SK-N-SH (cell line): ENCODE measurements at regions not wholly inside any gene's neighbourhood (a gene's known extent, or its start where the extent isn't known, plus 50 kb on each side); places are given as distances from the start of the nearest gene placed in this dataset.

ENCODE experiments used
- CTCF ChIA-PET: fragments of 300-600, 350-600 bp; formaldehyde crosslinking; extraction: SDS; loops from one replicate; lab custom pipeline; 2021; lab: Yijun Ruan, JAX
- POLR2A ChIA-PET: fragments of 350-600 bp; sonication (Branson Sonifier 250); formaldehyde crosslinking; extraction: SDS; loops from one replicate; lab custom pipeline; 2020; ENCODE audit warnings: antibody characterized with exemption, inconsistent platforms; lab: Yijun Ruan, JAX
- DNase-seq: peaks from one replicate; pipeline ENCODE4 v3.0.0; 2012
- H2AFZ ChIP-seq: fragments of 200-600 bp; sonication (generic); 2 replicates; pipeline ENCODE4 v1.8.1; 2016; ENCODE audit warnings: antibody characterized with exemption, mild to moderate bottlenecking, low read depth
- H3F3A ChIP-seq: fragments of 200-600 bp; sonication (generic); replicated peaks from 2 replicates; pipeline ENCODE3; 2016; ENCODE audit warnings: antibody characterized with exemption, mild to moderate bottlenecking; ENCODE audit not compliant: insufficient read depth
- H3K27ac ChIP-seq, 2 experiments: fragments of 200-500 bp in 1 of 2; fragments of 200-600 bp in 1 of 2; sonication (Bioruptor generic) in 1 of 2; sonication (generic), shearing (Covaris generic) in 1 of 2; 2 replicates each; pipeline versions ENCODE4 v1.5.1 to v1.6.1; 2014 to 2016; ENCODE audit warnings: low read depth in 2 of 2, inconsistent platforms in 1 of 2, low read length in 1 of 2, mild to moderate bottlenecking in 1 of 2, mixed read lengths in 1 of 2
- H3K27me3 ChIP-seq: fragments of 200-600 bp; sonication (generic), shearing (Covaris generic); 2 replicates; pipeline ENCODE4 v1.6.1; 2016; ENCODE audit warnings: mixed run types; ENCODE audit not compliant: insufficient read depth
- H3K36me3 ChIP-seq, 2 experiments: fragments of 200-500 bp in 1 of 2; fragments of 200-600 bp in 1 of 2; sonication (Bioruptor generic) in 1 of 2; sonication (generic) in 1 of 2; replicated peaks in 1 of 2; 2 replicates each; pipeline versions ENCODE3 to v1.5.1; 2014 to 2016; ENCODE audit warnings: low read length in 1 of 2, mild to moderate bottlenecking in 1 of 2; ENCODE audit not compliant: insufficient read depth in 2 of 2, control insufficient read depth in 1 of 2
- H3K4me1 ChIP-seq, 2 experiments: fragments of 200-500 bp in 1 of 2; fragments of 200-600 bp in 1 of 2; sonication (Bioruptor generic) in 1 of 2; sonication (generic), shearing (Covaris generic) in 1 of 2; 2 replicates each; pipeline versions ENCODE4 v1.5.1 to v1.6.1; 2014 to 2016; ENCODE audit warnings: low read depth in 1 of 2, low read length in 1 of 2, mixed run types in 1 of 2; ENCODE audit not compliant: insufficient read depth in 2 of 2, control insufficient read depth in 1 of 2
- H3K4me2 ChIP-seq: fragments of 200-600 bp; sonication (generic), shearing (Covaris generic); 2 replicates; pipeline ENCODE4 v1.6.1; 2017; ENCODE audit warnings: mixed run types
- H3K4me3 ChIP-seq, 2 experiments: fragments of 200-500 bp in 1 of 2; fragments of 200-600 bp in 1 of 2; sonication (Bioruptor generic) in 1 of 2; sonication (generic), shearing (Covaris generic) in 1 of 2; 2 replicates each; pipeline versions ENCODE4 v1.5.1 to v1.8.1; 2014 to 2016; ENCODE audit warnings: low read depth in 2 of 2, inconsistent platforms in 1 of 2, low read length in 1 of 2, mild to moderate bottlenecking in 1 of 2, mixed read lengths in 1 of 2, moderate library complexity in 1 of 2
- H3K79me2 ChIP-seq: fragments of 200-600 bp; sonication (generic); 2 replicates; pipeline ENCODE4 v1.8.1; 2017; ENCODE audit warnings: mild to moderate bottlenecking; ENCODE audit not compliant: insufficient read depth
- H3K9ac ChIP-seq: fragments of 200-600 bp; sonication (generic); 2 replicates; pipeline ENCODE4 v1.6.1; 2017; ENCODE audit warnings: mixed run types
- H3K9me2 ChIP-seq: fragments of 200-600 bp; sonication (generic); 2 replicates; pipeline ENCODE4 v1.6.1; 2017; ENCODE audit warnings: mixed run types
- H3K9me3 ChIP-seq: fragments of 200-600 bp; sonication (generic); 2 replicates; pipeline ENCODE4 v1.6.1; 2017; ENCODE audit warnings: mixed run types, mild to moderate bottlenecking, moderate library complexity
- H4K20me1 ChIP-seq: fragments of 200-600 bp; sonication (generic); 2 replicates; pipeline ENCODE4 v1.6.1; 2017; ENCODE audit warnings: mild to moderate bottlenecking, mixed run types; ENCODE audit not compliant: insufficient read depth
- EP300 ChIP-seq, 2 experiments: IDR thresholded peaks; 2 replicates each; pipeline versions ENCODE4 v1.4.0 to v1.6.1; 2012; ENCODE audit warnings: borderline replicate concordance in 1 of 2, low read depth in 1 of 2, low read length in 1 of 2
- EZH2phosphoT487 ChIP-seq: fragments of 200-600 bp; sonication (generic); IDR thresholded peaks from 2 replicates; pipeline ENCODE4 v1.6.1; 2017; ENCODE audit warnings: low read depth, mixed run types, mild to moderate bottlenecking, antibody characterized with exemption, moderate library complexity, borderline replicate concordance
- JUND ChIP-seq: IDR thresholded peaks from 2 replicates; pipeline ENCODE4 v1.4.0; 2012
- RAD21 ChIP-seq: IDR thresholded peaks from 2 replicates; pipeline ENCODE4 v1.6.1; 2012; ENCODE audit warnings: mild to moderate bottlenecking, low read length
- SIN3A ChIP-seq: IDR thresholded peaks from 2 replicates; pipeline ENCODE4 v1.6.1; 2012; ENCODE audit warnings: low read depth, mild to moderate bottlenecking, low read length, moderate library complexity, borderline replicate concordance
- TCF12 ChIP-seq: IDR thresholded peaks from 2 replicates; pipeline ENCODE4 v1.4.0; 2012
- WGBS: methylation state at CpG from one replicate; pipeline ENCODE4 v1.1.6; 2017; ENCODE audit warnings: low lambda C conversion rate; 5-methylcytosine and 5-hydroxymethylcytosine counted together
- TF ChIP-seq, protein P1 (sequence below): IDR thresholded peaks from 2 replicates; pipeline ENCODE4 v1.4.0; 2012; ENCODE audit warnings: low read depth
- TF ChIP-seq, protein P2 (sequence below): IDR thresholded peaks from 2 replicates; pipeline ENCODE4 v1.6.1; 2012; ENCODE audit warnings: mild to moderate bottlenecking, low read depth, low read length, moderate library complexity

DNA sequence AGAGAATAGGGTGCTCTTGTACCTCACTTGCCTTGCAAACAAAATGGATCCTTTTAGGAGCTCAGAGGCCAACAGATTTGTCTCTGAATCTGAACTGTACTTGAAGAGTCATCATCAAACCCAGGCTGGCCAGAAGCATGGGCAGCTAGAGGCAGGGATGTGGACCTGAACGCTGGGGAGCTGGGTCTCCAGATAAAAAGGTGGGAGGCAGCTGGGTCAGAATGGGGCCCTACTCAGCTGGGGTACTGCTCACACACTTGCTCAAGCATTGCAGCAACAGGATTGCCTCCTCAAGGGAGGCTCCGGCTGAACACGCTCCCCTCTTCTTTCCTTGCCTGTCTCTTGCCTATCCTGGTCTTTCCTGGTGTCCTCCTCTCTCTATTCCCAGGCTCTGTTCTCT lies 57.3 kb upstream of the SIX3 start:
- Histone ChIP-seq H3K36me3 (no peaks in the 10 kb centered on the region), H3K79me2 (no peaks in the 10 kb centered on the region), H3K9me2 (no peaks in the 10 kb centered on the region), H3K4me2 (no peak overlapping the region), H3K4me3 (no peak overlapping the region), H3K9me3 (no peaks in the 10 kb centered on the region), H3K9ac (no peak overlapping the region), H3K4me1 (peaks cover 0 to 18% of the 10 kb centered on the region in 2 experiments; a peak in 2 of 4 replicates), H3K27ac (no peak overlapping the region), H2AFZ (no peak overlapping the region), H3K27me3 (peaks cover 51% of the 10 kb centered on the region), H4K20me1 (no peaks in the 10 kb centered on the region)
- POLR2A ChIA-PET: no interaction called here
- DNase-seq: no peak
- WGBS: 72% methylated on average over 3 of the region's 3 CpGs
- CTCF ChIA-PET: interaction anchor here (0.6 to 1.9 kb wide), 6 partner anchors 8 to 492 kb away, joined by 3 to 6 read pairs (median 3); no protein-coding TSS in a partner anchor
- no peak for TF ChIP-seq EP300 (IDR thresholded peaks at IDR 0.05; ENCODE audit: borderline replicate concordance in 1 of 2, low read depth in 1 of 2, low read length in 1 of 2)
- TF ChIP-seq, protein P1, sequence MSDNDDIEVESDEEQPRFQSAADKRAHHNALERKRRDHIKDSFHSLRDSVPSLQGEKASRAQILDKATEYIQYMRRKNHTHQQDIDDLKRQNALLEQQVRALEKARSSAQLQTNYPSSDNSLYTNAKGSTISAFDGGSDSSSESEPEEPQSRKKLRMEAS: no peak
- no peak for TF ChIP-seq TCF12
- TF ChIP-seq, all 33 proteins: peak for 0
- H3F3A ChIP-seq: no peaks in the 10 kb centered on the region

DNA sequence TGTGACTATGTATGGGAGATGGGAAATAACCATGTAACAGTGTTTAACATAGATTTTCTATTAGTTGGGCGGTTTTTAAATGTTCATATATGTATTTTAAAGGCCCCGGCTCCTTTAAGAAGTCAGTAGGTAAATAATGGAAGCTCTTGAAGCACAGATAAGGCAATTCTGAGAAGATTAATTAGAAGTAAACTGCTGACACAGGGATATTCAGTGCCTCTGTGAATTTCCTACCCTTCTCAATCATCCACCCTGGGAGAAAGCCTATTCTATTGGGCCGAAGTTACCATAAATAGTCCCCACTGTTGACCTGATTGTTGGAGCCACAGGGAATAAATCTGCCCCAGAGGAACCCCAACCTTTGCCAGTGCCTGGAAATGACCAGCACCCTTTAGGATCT lies 56.8 kb upstream of the SIX3 start:
- no peak overlapping the region for H3K9ac ChIP-seq
- no peak overlapping the region for H3K4me3 ChIP-seq
- H3K27me3 ChIP-seq: peaks cover 51% of the 10 kb centered on the region
- ChIA-PET POLR2A (no interaction called here), CTCF (interaction anchor here (0.6 to 1.9 kb wide), 5 partner anchors 9 to 141 kb away, joined by 3 to 6 read pairs (median 3); no protein-coding TSS in a partner anchor)
- no peaks in the 10 kb centered on the region for H3K9me2 ChIP-seq
- no peak overlapping the region for H3K27ac ChIP-seq
- H3K36me3 ChIP-seq: no peaks in the 10 kb centered on the region
- 39% methylated on average over 3 of the region's 3 CpGs for WGBS
- TF ChIP-seq RAD21 (no peak), EZH2phosphoT487 (no peak), JUND (no peak), SIN3A (no peak)
- TF ChIP-seq, protein P2, sequence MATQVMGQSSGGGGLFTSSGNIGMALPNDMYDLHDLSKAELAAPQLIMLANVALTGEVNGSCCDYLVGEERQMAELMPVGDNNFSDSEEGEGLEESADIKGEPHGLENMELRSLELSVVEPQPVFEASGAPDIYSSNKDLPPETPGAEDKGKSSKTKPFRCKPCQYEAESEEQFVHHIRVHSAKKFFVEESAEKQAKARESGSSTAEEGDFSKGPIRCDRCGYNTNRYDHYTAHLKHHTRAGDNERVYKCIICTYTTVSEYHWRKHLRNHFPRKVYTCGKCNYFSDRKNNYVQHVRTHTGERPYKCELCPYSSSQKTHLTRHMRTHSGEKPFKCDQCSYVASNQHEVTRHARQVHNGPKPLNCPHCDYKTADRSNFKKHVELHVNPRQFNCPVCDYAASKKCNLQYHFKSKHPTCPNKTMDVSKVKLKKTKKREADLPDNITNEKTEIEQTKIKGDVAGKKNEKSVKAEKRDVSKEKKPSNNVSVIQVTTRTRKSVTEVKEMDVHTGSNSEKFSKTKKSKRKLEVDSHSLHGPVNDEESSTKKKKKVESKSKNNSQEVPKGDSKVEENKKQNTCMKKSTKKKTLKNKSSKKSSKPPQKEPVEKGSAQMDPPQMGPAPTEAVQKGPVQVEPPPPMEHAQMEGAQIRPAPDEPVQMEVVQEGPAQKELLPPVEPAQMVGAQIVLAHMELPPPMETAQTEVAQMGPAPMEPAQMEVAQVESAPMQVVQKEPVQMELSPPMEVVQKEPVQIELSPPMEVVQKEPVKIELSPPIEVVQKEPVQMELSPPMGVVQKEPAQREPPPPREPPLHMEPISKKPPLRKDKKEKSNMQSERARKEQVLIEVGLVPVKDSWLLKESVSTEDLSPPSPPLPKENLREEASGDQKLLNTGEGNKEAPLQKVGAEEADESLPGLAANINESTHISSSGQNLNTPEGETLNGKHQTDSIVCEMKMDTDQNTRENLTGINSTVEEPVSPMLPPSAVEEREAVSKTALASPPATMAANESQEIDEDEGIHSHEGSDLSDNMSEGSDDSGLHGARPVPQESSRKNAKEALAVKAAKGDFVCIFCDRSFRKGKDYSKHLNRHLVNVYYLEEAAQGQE: no peak
- H3K4me2 ChIP-seq: no peak overlapping the region
- no peaks in the 10 kb centered on the region for H3F3A ChIP-seq
- DNase-seq: no peak
- H3K4me1 ChIP-seq: peaks cover 0 to 14% of the 10 kb centered on the region in 2 experiments; a peak in 2 of 4 replicates
- H2AFZ ChIP-seq: no peak overlapping the region
- no peaks in the 10 kb centered on the region for H3K9me3 ChIP-seq
- H4K20me1 ChIP-seq: no peaks in the 10 kb centered on the region
- no peaks in the 10 kb centered on the region for H3K79me2 ChIP-seq
